Naive thymus-derived CD4-positive, alpha-beta T cell (primary cell): ENCODE measurements at regions not wholly inside any gene's neighbourhood (a gene's known extent, or its start where the extent isn't known, plus 50 kb on each side); places are given as distances from the start of the nearest gene placed in this dataset.
A peak's percentile ranks its signal among the peaks of the same experiment; 100 is the strongest.

Source experiments
- ATAC-seq: fragments of 150-1000 bp; cut with Tn5 transposase; 2 replicates; pipeline ENCODE4 v1.10.0; 2021; ENCODE audit warnings: mild to moderate bottlenecking, moderate library complexity
- CTCF ChIA-PET: fragments of 350-600 bp; sonication (Branson Sonifier 250); formaldehyde crosslinking; loops from one replicate; lab custom pipeline; 2021; ENCODE audit warnings: antibody characterized with exemption; lab: Charles Lee
- POLR2A ChIA-PET: fragments of 350-600 bp; sonication (Branson Sonifier 250); formaldehyde crosslinking; loops from one replicate; lab custom pipeline; 2021; ENCODE audit warnings: antibody characterized with exemption, inconsistent platforms; lab: Charles Lee
- DNase-seq, 9 donors: peaks; one replicate each; pipeline versions ENCODE4 v3.0.0 to v3.0.0-alpha.2; 2020 to 2022; ENCODE audit warnings: mixed read lengths in 1 of 9
- H3K27ac ChIP-seq: one replicate; pipeline ENCODE4 v1.7.0; 2013; ENCODE audit warnings: mild to moderate bottlenecking, low read depth, low read length, moderate library complexity
- H3K27me3 ChIP-seq, 2 donors: one replicate each; pipeline ENCODE4 v1.7.0; 2013; ENCODE audit warnings: low read length in 2 of 2, mild to moderate bottlenecking in 2 of 2, moderate library complexity in 2 of 2; ENCODE audit not compliant: control insufficient read depth in 2 of 2, insufficient read depth in 2 of 2
- H3K36me3 ChIP-seq, 3 experiments: 1 replicate in 2 of 3; 2 replicates in 1 of 3; pipeline ENCODE4 v1.7.0; 2013; ENCODE audit warnings: low read length in 3 of 3, mild to moderate bottlenecking in 3 of 3, moderate library complexity in 1 of 3; ENCODE audit not compliant: insufficient read depth in 3 of 3, control insufficient read depth in 2 of 3
- H3K4me1 ChIP-seq, 2 donors: one replicate each; pipeline ENCODE4 v1.7.0; 2013; ENCODE audit warnings: low read length in 2 of 2, mild to moderate bottlenecking in 2 of 2, moderate library complexity in 1 of 2; ENCODE audit not compliant: control insufficient read depth in 2 of 2, insufficient read depth in 2 of 2
- H3K4me3 ChIP-seq: 2 replicates; pipeline ENCODE4 v1.7.0; 2013; ENCODE audit warnings: mild to moderate bottlenecking, low read length
- H3K9me3 ChIP-seq, 3 experiments: 1 replicate in 2 of 3; 2 replicates in 1 of 3; pipeline ENCODE4 v1.7.0; 2013; ENCODE audit warnings: low read length in 3 of 3; ENCODE audit not compliant: control insufficient read depth in 2 of 3
- H3K27ac Mint-ChIP-seq, 9 donors: one replicate each; pipeline ENCODE4 v1.8.0; 2020 to 2022; ENCODE audit warnings: mixed read lengths in 9 of 9, mild to moderate bottlenecking in 8 of 9, moderate library complexity in 5 of 9, inconsistent platforms in 2 of 9
- H3K27me3 Mint-ChIP-seq, 5 donors: one replicate each; pipeline ENCODE4 v1.8.0; 2021 to 2022; ENCODE audit warnings: mixed read lengths in 5 of 5, mild to moderate bottlenecking in 1 of 5
- H3K36me3 Mint-ChIP-seq, 5 donors: one replicate each; pipeline ENCODE4 v1.8.0; 2020 to 2022; ENCODE audit warnings: mixed read lengths in 5 of 5, mild to moderate bottlenecking in 3 of 5, inconsistent platforms in 1 of 5
- H3K4me1 Mint-ChIP-seq, 7 donors: one replicate each; pipeline ENCODE4 v1.8.0; 2020 to 2022; ENCODE audit warnings: mixed read lengths in 7 of 7, mild to moderate bottlenecking in 3 of 7, inconsistent platforms in 1 of 7
- H3K4me3 Mint-ChIP-seq, 10 donors: one replicate each; pipeline ENCODE4 v1.8.0; 2020 to 2022; ENCODE audit warnings: mild to moderate bottlenecking in 10 of 10, mixed read lengths in 10 of 10, moderate library complexity in 6 of 10, inconsistent platforms in 2 of 10
- H3K9me3 Mint-ChIP-seq, 11 donors: one replicate each; pipeline ENCODE4 v1.8.0; 2020 to 2022; ENCODE audit warnings: mixed read lengths in 11 of 11, mild to moderate bottlenecking in 4 of 11, inconsistent platforms in 1 of 11, moderate library complexity in 1 of 11
- intact Hi-C, 2 donors: fragments of 100-400 bp; cut with micrococcal nuclease; formaldehyde crosslinking; loops; one replicate each; pipeline ENCODE4 v1.15.1; 2023

DNA sequence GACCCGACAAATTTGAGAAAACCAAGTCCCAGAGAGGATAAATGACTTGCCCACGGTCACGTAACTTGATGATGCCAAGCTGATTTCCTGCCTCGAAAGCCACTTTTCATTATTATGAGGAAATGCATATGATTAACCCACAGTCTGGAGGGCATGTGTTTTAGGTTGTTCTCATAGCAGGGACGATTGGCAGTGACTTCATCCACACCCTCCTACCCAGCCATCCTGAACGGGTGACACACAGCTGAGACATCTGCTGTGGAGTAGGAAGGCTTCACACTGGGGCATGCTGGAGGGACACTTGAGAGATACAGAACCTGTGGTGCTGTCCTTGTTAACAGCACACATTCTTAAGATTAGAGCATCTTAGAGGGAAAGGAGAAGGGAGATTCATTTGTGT is 65.4 kb upstream of the WDFY2 start:
- peaks cover 0 to 28% (median 20%) of the 10 kb centered on the region in 7 donors for H3K4me1 Mint-ChIP-seq
- ATAC-seq: peak; percentile 91
- ChIA-PET POLR2A (no interaction called here), CTCF (no interaction called here)
- H3K27ac Mint-ChIP-seq: peak overlapping the region in 1 of 9 donors; percentile 51
- H3K4me3 Mint-ChIP-seq: no peak overlapping the region
- peaks cover 9 to 11% of the 10 kb centered on the region in 2 donors for H3K4me1 ChIP-seq
- H3K9me3 ChIP-seq: no peaks in the 10 kb centered on the region
- no peaks in the 10 kb centered on the region for H3K36me3 ChIP-seq
- H3K27me3 Mint-ChIP-seq: no peaks in the 10 kb centered on the region
- DNase-seq: no peak
- no peak overlapping the region for H3K4me3 ChIP-seq
- no peak overlapping the region for H3K27ac ChIP-seq
- intact Hi-C loops: no loop called here
- no peaks in the 10 kb centered on the region for H3K27me3 ChIP-seq
- H3K36me3 Mint-ChIP-seq: peaks cover 0 to 2% (median 0%) of the 10 kb centered on the region in 5 donors
- peaks cover 0 to 8% (median 0%) of the 10 kb centered on the region in 11 donors for H3K9me3 Mint-ChIP-seq

DNA sequence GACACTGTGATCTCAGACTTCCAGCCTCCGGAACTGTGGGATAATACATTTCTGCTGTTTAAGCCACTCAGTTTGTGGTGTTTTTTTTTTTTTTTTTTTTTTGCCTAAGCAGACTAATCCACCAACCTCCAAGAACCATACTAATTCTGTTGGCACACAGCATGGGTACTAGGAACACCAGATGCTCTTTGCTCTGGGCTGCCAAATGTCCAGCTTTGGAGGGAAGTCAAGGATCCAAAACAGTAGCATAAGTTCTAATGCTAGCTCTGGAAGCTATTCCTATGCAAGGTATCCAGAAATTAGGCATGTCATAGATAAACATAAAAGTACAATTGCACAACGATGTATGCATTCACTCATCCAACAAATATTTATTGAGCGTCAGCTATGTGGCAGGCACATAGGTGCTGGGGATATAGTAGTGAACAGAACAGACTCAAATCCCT is 64.5 kb upstream of the WDFY2 start:
- H3K27me3 Mint-ChIP-seq: no peaks in the 10 kb centered on the region
- DNase-seq (no peak), ATAC-seq (no peak)
- H3K36me3 Mint-ChIP-seq: peaks cover 0 to 2% (median 0%) of the 10 kb centered on the region in 5 donors
- H3K36me3 ChIP-seq: no peaks in the 10 kb centered on the region
- no peak overlapping the region for H3K4me3 ChIP-seq
- POLR2A ChIA-PET: no interaction called here
- H3K4me3 Mint-ChIP-seq: no peak overlapping the region
- H3K4me1 ChIP-seq: peaks cover 11% of the 10 kb centered on the region in 2 donors
- no peaks in the 10 kb centered on the region for H3K9me3 ChIP-seq
- intact Hi-C loops: no loop called here
- peaks cover 0 to 5% (median 0%) of the 10 kb centered on the region in 11 donors for H3K9me3 Mint-ChIP-seq
- H3K4me1 Mint-ChIP-seq: peaks cover 0 to 28% (median 20%) of the 10 kb centered on the region in 7 donors
- no peak overlapping the region for H3K27ac ChIP-seq
- CTCF ChIA-PET: no interaction called here
- no peak overlapping the region for H3K27ac Mint-ChIP-seq
- H3K27me3 ChIP-seq: no peaks in the 10 kb centered on the region

DNA sequence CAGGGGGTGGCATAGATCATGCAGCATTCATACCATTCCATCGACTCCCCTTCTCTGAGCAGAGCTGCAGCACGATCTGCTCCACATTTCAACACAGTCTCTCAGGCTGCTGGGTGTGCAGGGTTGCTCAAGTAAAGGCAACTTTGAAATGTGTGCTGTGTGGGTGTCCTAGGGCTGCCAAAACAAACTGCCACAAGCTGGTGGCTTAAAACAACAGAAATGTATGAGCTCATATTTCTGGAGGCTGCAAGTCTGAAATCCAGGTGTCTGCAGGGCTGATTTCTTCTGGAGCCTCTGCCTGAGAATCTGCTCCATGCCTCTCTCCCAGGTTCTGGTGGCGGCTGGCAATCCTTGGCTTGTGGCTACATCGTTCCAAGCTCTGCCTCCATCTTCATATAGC is 63.7 kb upstream of the WDFY2 start:
- ChIA-PET POLR2A (no interaction called here), CTCF (interaction anchor here (0.7 kb wide), 1 partner anchor 45 kb away, joined by 4 read pairs; no protein-coding TSS in a partner anchor)
- Mint-ChIP-seq H3K27ac (peak overlapping the region in 1 of 9 donors; percentile 24), H3K36me3 (peaks cover 0 to 2% (median 0%) of the 10 kb centered on the region in 5 donors), H3K9me3 (peaks cover 0 to 4% (median 0%) of the 10 kb centered on the region in 11 donors), H3K27me3 (no peaks in the 10 kb centered on the region), H3K4me3 (no peak overlapping the region), H3K4me1 (peaks cover 0 to 28% (median 20%) of the 10 kb centered on the region in 7 donors)
- ATAC-seq: no peak
- peak in 1 of 9 donors; percentile 1 for DNase-seq
- Histone ChIP-seq H3K4me1 (peaks cover 11% of the 10 kb centered on the region in 2 donors), H3K27ac (no peak overlapping the region), H3K36me3 (no peaks in the 10 kb centered on the region), H3K9me3 (no peaks in the 10 kb centered on the region), H3K27me3 (no peaks in the 10 kb centered on the region), H3K4me3 (no peak overlapping the region)
- intact Hi-C loops: no loop called here

DNA sequence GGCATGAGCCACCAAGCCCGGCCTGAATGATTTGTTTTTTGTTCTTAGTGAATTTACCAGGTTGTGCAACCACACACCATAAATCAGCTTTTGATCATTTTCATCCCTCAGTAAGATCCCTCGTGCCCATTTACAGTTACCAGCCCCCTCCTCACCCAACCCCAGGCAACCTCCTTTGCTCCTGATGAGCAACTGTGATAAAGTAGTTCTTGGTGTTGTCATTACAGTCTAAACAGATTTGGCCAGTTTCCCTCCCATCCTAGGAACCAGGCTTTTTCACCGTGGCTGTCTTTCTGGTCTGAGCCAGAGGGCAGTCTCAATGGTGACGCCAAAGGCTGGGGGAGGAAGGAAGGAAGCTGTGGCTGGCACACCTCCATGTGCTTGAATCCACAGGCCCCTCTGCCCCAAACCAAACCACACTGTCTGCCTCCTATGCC is 61.2 kb upstream of the WDFY2 start:
- peaks cover 0 to 2% (median 0%) of the 10 kb centered on the region in 5 donors for H3K27me3 Mint-ChIP-seq
- Histone ChIP-seq H3K4me1 (peaks cover 11% of the 10 kb centered on the region in 2 donors), H3K27ac (no peak overlapping the region), H3K27me3 (no peaks in the 10 kb centered on the region), H3K4me3 (no peak overlapping the region), H3K9me3 (no peaks in the 10 kb centered on the region), H3K36me3 (no peaks in the 10 kb centered on the region)
- POLR2A ChIA-PET: interaction anchor here (0.7 to 1.1 kb wide), 2 partner anchors 29 to 68 kb away, joined by 3 to 4 read pairs; no protein-coding TSS in a partner anchor
- DNase-seq (peak in 3 of 9 donors; percentile 1 to 10 (median 9)), ATAC-seq (peak; percentile 74)
- peak overlapping the region in 3 of 10 donors; percentile 25 to 54 (median 48) for H3K4me3 Mint-ChIP-seq
- intact Hi-C loops: no loop called here
- H3K9me3 Mint-ChIP-seq: peaks cover 0 to 7% (median 0%) of the 10 kb centered on the region in 11 donors
- peaks cover 0 to 5% (median 0%) of the 10 kb centered on the region in 5 donors for H3K36me3 Mint-ChIP-seq
- CTCF ChIA-PET: no interaction called here
- peak overlapping the region in 2 of 9 donors; percentile 69 to 73 for H3K27ac Mint-ChIP-seq
- H3K4me1 Mint-ChIP-seq: peaks cover 0 to 24% (median 20%) of the 10 kb centered on the region in 7 donors

DNA sequence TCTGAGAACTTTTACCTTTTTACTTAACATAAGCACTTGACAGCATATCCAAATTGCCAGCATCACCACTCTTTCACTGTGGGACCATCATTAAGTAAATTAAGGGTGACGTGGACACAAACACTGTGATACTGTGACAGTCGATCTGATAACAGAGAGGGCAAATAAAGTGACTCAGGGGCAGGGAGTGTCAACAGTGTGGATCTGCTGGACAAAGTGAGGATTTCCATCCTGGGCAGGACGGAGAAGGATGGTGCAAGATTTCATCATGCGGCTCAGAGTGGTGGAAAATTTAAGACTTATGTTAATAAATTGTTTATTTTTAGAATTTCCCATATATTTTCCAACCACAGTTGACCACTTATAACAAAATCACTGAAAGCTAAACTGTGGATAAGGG is 60.0 kb upstream of the WDFY2 start:
- no peaks in the 10 kb centered on the region for H3K36me3 ChIP-seq
- Mint-ChIP-seq H3K4me3 (no peak overlapping the region), H3K36me3 (peaks cover 0 to 15% (median 0%) of the 10 kb centered on the region in 5 donors), H3K27ac (no peak overlapping the region), H3K9me3 (peaks cover 0 to 8% (median 3%) of the 10 kb centered on the region in 11 donors), H3K4me1 (peaks cover 0 to 20% (median 15%) of the 10 kb centered on the region in 7 donors), H3K27me3 (peaks cover 0 to 2% (median 0%) of the 10 kb centered on the region in 5 donors)
- intact Hi-C loops: no loop called here
- no peak overlapping the region for H3K27ac ChIP-seq
- ChIA-PET POLR2A (no interaction called here), CTCF (interaction anchor here (0.7 kb wide), 1 partner anchor 59 kb away, joined by 3 read pairs; no protein-coding TSS in a partner anchor)
- H3K4me1 ChIP-seq: peaks cover 11% of the 10 kb centered on the region in 2 donors
- ATAC-seq (no peak), DNase-seq (no peak)
- H3K9me3 ChIP-seq: no peaks in the 10 kb centered on the region
- no peaks in the 10 kb centered on the region for H3K27me3 ChIP-seq
- H3K4me3 ChIP-seq: no peak overlapping the region

DNA sequence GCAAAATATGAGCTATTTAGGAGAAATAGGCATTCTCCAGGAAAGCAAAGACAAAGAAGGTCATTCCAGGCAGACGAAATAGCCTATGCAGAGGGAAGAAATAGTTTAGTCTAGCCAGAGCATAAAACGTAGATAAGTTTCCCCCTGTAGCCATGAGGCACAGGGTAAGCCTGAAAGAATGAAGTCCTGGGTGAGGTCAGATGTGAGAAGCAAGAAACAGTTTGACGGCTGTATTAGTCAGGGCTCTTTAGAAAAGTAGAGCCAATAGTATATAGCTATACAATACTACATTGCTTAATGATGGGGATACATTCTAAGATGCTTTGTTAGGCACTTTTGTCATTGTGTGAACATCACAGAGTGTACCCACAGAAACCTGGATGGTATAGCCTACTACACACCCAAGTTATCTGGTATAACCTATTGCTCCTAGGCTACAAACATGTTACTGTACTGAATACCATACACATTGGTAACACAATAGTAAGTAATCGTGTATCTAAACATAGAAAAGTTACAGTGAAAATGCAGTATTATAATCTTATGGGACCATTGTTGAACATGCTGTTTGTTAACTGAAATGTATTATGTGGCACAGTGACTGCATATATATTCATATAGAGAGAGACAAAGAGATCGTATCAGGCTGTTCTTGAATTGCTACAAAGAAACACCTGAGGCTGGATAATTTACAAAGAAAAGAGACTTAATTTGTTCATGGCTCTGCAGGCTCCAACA is 59.3 kb upstream of the WDFY2 start:
- H3K36me3 ChIP-seq: no peaks in the 10 kb centered on the region
- no peak overlapping the region for H3K4me3 ChIP-seq
- peaks cover 11% of the 10 kb centered on the region in 2 donors for H3K4me1 ChIP-seq
- H3K27ac ChIP-seq: no peak overlapping the region
- no peaks in the 10 kb centered on the region for H3K9me3 ChIP-seq
- Mint-ChIP-seq H3K9me3 (peaks cover 0 to 9% (median 3%) of the 10 kb centered on the region in 11 donors), H3K4me1 (peaks cover 0 to 20% (median 14%) of the 10 kb centered on the region in 7 donors), H3K4me3 (no peak overlapping the region), H3K27me3 (peaks cover 0 to 2% (median 0%) of the 10 kb centered on the region in 5 donors), H3K36me3 (peaks cover 0 to 19% (median 0%) of the 10 kb centered on the region in 5 donors), H3K27ac (no peak overlapping the region)
- ATAC-seq: no peak
- no peak for DNase-seq
- no peaks in the 10 kb centered on the region for H3K27me3 ChIP-seq
- CTCF ChIA-PET: interaction anchor here (0.7 kb wide), 1 partner anchor 58 kb away, joined by 3 read pairs; no protein-coding TSS in a partner anchor
- POLR2A ChIA-PET: no interaction called here
- intact Hi-C loops: no loop called here
